DMS 273 (cell line): ENCODE measurements at regions not wholly inside any gene's neighbourhood (a gene's known extent, or its start where the extent isn't known, plus 50 kb on each side); places are given as distances from the start of the nearest gene placed in this dataset.
"Not testable (repeated sequence)": the region's sequence is repeated elsewhere in the genome, so short reads cannot be mapped to it uniquely, and the experiment has no call there.

ENCODE experiments used
- DNase-seq: peaks from one replicate; lab custom pipeline; 2025; ENCODE audit not compliant: unreplicated experiment; lab: John Stamatoyannopoulos, UW

GRCh38 chr11:60592601-60593000 lies 77.4 kb downstream of the MS4A13 start:
- DNase-seq = no peak

- peak; percentile 14 for DNase-seq
Observed at GRCh38 chr11:60594998-60595642, 79.9 kb downstream of the MS4A13 start.

GRCh38 chr11:60607483-60607882 lies 91.9 kb upstream of the MS4A8 start:
- DNase-seq = no peak

- no peak for DNase-seq
Observed at GRCh38 chr11:60609632-60610031, 89.8 kb upstream of the MS4A8 start.

GRCh38 chr11:60610702-60611101 lies 88.7 kb upstream of the MS4A8 start:
- no peak for DNase-seq

- no peak for DNase-seq
Observed at GRCh38 chr11:60615497-60615896, 83.9 kb upstream of the MS4A8 start.

- not testable (repeated sequence) for DNase-seq
Observed at GRCh38 chr11:60621940-60622339, 77.5 kb upstream of the MS4A8 start.

- DNase-seq = not testable (repeated sequence)
Observed at GRCh38 chr11:60622776-60623175, 76.6 kb upstream of the MS4A8 start.

GRCh38 chr11:60625262-60625661 lies 74.2 kb upstream of the MS4A8 start:
- DNase-seq = peak; percentile 19

- DNase-seq = no peak
Observed at GRCh38 chr11:60629399-60629798, 70.0 kb upstream of the MS4A8 start.

- no peak for DNase-seq
Observed at GRCh38 chr11:60631944-60632343, 67.5 kb upstream of the MS4A8 start.

- no peak for DNase-seq
Observed at GRCh38 chr11:60633645-60634044, 65.8 kb upstream of the MS4A8 start.

- peak; percentile 5 for DNase-seq
Observed at GRCh38 chr11:60634126-60634525, 65.3 kb upstream of the MS4A8 start.

- no peak for DNase-seq
Observed at GRCh38 chr11:60641940-60642339, 57.5 kb upstream of the MS4A8 start.

GRCh38 chr11:60647087-60647486 lies 52.3 kb upstream of the MS4A8 start:
- no peak for DNase-seq
